HCT116 (cell line): ENCODE measurements at regions not wholly inside any gene's neighbourhood (a gene's known extent, or its start where the extent isn't known, plus 50 kb on each side); places are given as distances from the start of the nearest gene placed in this dataset.

Experiments
- EZH2phosphoT487 ChIP-seq: fragments of 200-600 bp; IDR thresholded peaks from 2 replicates; pipeline ENCODE4 v1.6.1; 2018; ENCODE audit warnings: antibody characterized with exemption, borderline replicate concordance
- RAD21 ChIP-seq: IDR thresholded peaks from 2 replicates; pipeline ENCODE4 v1.6.1; 2012; ENCODE audit warnings: low read depth, mild to moderate bottlenecking
- SRF ChIP-seq: IDR thresholded peaks from 2 replicates; pipeline ENCODE4 v1.6.1; 2012; ENCODE audit warnings: low read depth
- TF ChIP-seq, protein P1 (sequence below), 3 experiments: fragments of 200-600 bp in 1 of 3; sonication (generic) in 1 of 3; IDR thresholded peaks in 2 of 3; conservative IDR thresholded peaks in 1 of 3; 2 replicates each; pipeline ENCODE4 v1.5.1; 2012 to 2017; ENCODE audit warnings: low read depth in 2 of 3, low read length in 2 of 3, antibody characterized with exemption in 1 of 3, borderline replicate concordance in 1 of 3, control low read depth in 1 of 3, mild to moderate bottlenecking in 1 of 3, mixed read lengths in 1 of 3, mixed run types in 1 of 3, moderate library complexity in 1 of 3; ENCODE audit not compliant: insufficient read depth in 1 of 3
- TF ChIP-seq, protein P2 (sequence below): IDR thresholded peaks from 2 replicates; pipeline ENCODE4 v1.6.1; 2012

DNA sequence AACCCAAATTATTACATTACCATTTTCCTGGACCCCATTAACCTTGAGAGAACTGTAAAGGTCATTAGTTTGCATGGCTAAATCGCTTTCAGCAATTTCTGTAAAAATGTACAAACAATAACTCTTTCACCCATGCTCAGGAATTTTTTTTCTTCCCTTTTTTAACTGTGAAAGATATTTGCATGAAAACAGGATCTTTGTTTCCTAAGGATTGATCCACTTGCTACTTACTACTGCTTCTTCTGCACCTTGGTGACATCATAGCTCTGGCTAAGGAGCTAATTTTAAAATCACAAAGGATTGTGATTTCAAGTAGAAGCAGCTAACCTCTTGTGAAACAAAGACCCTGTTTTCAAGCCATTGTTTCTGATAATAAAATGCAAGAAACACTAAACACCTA is 274.6 kb upstream of the ESRRG start:
- no peak for TF ChIP-seq SRF
- TF ChIP-seq, protein P1, sequence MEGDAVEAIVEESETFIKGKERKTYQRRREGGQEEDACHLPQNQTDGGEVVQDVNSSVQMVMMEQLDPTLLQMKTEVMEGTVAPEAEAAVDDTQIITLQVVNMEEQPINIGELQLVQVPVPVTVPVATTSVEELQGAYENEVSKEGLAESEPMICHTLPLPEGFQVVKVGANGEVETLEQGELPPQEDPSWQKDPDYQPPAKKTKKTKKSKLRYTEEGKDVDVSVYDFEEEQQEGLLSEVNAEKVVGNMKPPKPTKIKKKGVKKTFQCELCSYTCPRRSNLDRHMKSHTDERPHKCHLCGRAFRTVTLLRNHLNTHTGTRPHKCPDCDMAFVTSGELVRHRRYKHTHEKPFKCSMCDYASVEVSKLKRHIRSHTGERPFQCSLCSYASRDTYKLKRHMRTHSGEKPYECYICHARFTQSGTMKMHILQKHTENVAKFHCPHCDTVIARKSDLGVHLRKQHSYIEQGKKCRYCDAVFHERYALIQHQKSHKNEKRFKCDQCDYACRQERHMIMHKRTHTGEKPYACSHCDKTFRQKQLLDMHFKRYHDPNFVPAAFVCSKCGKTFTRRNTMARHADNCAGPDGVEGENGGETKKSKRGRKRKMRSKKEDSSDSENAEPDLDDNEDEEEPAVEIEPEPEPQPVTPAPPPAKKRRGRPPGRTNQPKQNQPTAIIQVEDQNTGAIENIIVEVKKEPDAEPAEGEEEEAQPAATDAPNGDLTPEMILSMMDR (IDR thresholded peaks at IDR 0.05 in 2 of 3, conservative IDR thresholded peaks at IDR 0.05 in 1 of 3; ENCODE audit: borderline replicate concordance in 1 of 3, insufficient read depth in 1 of 3, low read depth in 2 of 3, low read length in 2 of 3), result no peak
- no peak for TF ChIP-seq EZH2phosphoT487
- TF ChIP-seq, protein P2, sequence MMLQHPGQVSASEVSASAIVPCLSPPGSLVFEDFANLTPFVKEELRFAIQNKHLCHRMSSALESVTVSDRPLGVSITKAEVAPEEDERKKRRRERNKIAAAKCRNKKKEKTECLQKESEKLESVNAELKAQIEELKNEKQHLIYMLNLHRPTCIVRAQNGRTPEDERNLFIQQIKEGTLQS, result no peak
- no peak for TF ChIP-seq RAD21
